LNCAP (cell line): ENCODE measurements at regions not wholly inside any gene's neighbourhood (a gene's known extent, or its start where the extent isn't known, plus 50 kb on each side); places are given as distances from the start of the nearest gene placed in this dataset.

Experiments
- CTCF ChIP-seq: fragments of 450-650 bp; IDR thresholded peaks from 2 replicates; pipeline ENCODE4 v1.5.1; 2017; ENCODE audit warnings: mild to moderate bottlenecking

- TF ChIP-seq CTCF, result no peak
Observed at GRCh38 chr13:68185444-68186141, 955.5 kb upstream of the PCDH9 start.

GRCh38 chr13:68176475-68176874, 946.3 kb upstream of the PCDH9 start:
- TF ChIP-seq CTCF, result no peak

GRCh38 chr13:68174893-68175292, 944.8 kb upstream of the PCDH9 start:
- no peak for TF ChIP-seq CTCF

- TF ChIP-seq CTCF, result no peak
Observed at GRCh38 chr13:68173111-68173510, 943.0 kb upstream of the PCDH9 start.

- no peak for TF ChIP-seq CTCF
Observed at GRCh38 chr13:68170961-68171360, 940.8 kb upstream of the PCDH9 start.

- TF ChIP-seq CTCF, result no peak
Observed at GRCh38 chr13:68168448-68168847, 938.3 kb upstream of the PCDH9 start.

GRCh38 chr13:68160466-68160865, 930.3 kb upstream of the PCDH9 start:
- no peak for TF ChIP-seq CTCF

GRCh38 chr13:68152414-68152813, 922.3 kb upstream of the PCDH9 start:
- no peak for TF ChIP-seq CTCF
